ENCODE measurements at regions not wholly inside any gene's neighbourhood (a gene's known extent, or its start where the extent isn't known, plus 50 kb on each side); places are given as distances from the start of the nearest gene placed in this dataset.
A peak's percentile ranks its signal among the peaks of the same experiment; 100 is the strongest.

DNA sequence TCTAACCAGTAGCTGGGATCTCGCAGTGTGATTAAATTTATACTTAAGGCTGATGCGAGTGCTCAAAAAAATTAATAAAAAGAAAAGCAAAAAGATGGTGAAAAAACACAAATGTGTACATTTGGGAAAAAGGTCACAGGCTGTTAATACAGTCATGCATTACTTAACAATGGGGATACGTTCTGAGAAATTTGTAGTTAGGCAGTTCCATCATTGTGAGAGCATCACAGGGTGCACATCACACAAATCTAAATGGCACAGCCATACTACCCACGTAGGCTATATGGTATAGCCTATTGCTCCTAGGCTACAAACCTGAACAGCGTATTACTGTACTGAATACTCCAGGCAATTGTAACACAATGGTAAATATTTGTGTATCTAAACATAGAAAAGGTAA is 142.4 kb upstream of the MYOCD start:
- DNase-seq (ENCODE audit: low spot score) = no peak

DNA sequence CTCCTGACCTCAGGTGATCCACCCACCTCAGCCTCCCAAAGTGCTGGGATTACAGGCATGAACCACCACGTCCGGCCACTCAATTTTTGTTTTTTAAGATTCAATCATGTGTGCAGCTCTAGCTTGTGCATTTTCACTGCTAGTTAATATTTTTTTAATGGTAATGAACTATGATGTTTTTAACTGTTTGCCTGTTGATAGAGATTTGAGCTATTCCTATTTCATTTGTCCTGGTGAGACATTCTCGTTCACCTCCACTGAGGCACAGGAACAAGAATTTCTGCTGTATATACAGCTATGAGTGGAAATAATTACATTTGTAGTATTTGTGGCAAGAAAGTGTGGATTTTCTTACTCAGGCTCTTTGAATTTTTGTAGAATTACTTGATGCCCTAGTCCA is 137.7 kb upstream of the MYOCD start:
- DNase-seq (ENCODE audit: low spot score) = no peak

DNA sequence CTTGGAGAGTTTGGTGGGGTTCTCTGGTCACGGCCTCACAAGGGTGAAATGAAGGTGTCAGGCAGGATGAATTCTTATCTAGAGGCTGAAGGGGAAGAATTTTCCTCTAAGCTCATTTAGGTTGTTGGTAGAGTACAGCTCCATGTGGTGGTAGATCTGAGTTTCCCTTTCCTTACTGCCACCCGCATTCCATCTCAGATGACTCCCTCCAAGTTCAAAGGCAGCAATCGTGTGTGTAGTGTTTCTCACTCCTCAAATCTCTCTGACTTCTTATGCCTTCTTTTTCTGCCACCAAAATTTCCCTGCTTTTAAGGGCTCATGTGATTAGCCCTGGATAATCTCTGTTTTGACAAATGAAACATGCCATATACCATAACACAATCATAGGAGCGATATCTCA is 135.5 kb upstream of the MYOCD start:
- DNase-seq (ENCODE audit: low spot score) = no peak

DNA sequence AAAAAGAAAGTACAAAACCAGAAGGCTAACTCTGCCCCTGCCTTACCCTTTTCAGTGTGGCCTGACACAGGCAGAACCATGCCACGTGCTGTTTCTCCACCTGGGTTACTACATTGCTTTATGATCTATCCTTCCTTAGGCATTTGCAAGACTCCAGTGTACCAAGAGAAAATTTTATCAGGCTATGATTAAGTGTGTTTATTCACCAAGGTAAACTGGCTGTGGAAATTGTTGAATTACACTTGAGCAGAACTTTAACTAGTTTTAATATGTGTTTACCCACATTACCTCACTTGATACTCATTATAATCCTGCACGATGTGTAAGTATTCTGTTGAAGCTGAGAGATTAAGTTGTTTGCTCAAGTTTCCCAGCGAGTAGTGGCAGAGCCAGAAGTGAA is 129.7 kb upstream of the MYOCD start:
- DNase-seq (ENCODE audit: low spot score) = no peak

DNA sequence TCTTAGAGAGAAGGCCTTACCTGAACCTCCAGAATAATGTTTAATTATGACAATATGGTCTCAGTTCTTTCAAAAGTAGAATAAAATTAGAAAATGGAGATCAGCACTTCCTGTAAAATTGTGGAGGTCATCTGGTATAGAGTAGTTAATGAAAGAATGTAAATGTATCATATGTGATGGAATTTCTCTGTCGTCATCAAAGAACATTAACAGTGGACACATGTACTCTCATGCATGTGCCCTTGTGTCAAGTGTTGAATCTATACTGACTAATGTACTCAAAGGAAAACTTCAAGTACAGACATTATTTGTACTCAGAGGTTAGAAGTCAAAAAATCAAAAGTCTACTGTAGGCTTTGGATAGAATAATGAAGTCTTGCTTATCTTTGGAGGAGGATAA is 129.2 kb upstream of the MYOCD start:
- DNase-seq (ENCODE audit: low spot score) = no peak

DNA sequence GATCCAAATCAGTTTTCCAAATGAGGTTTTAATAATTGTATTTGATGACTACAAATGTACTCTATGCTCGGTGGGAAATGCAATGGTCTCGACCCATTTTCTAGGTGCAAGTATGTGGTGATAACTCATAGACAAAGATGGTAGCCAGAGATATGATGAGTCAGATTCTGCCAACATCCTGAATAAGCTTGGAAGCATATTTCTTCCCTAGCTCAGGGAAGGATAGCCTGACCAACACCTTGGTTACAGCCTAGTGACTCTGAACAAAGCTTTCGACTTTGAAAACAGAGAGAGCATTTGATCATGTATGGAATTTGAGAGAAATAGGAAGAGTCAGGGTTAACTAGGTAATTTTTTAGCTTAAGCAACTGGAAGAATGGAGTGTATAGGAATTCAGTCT is 128.3 kb upstream of the MYOCD start:
- no peak for DNase-seq (ENCODE audit: low spot score)

DNA sequence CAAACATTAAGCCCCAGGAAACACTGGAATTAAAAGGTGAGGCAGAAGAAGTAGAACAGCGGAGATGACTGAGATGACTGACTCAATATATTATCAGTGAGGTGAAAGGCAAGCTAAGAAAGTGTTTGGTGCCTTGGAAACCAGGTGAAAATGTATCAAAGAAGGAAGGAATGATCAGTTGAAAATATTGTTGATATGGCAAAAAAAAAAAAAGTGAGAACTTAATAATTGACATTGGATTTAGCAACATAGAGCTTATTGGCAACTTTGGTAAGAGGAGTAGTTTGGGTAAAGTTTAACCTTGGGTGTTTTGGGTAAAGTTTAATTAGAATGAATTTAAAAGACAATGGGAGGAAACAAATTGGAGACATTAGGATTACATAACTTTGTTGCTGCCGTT is 127.7 kb upstream of the MYOCD start:
- no peak for DNase-seq (ENCODE audit: low spot score)

DNA sequence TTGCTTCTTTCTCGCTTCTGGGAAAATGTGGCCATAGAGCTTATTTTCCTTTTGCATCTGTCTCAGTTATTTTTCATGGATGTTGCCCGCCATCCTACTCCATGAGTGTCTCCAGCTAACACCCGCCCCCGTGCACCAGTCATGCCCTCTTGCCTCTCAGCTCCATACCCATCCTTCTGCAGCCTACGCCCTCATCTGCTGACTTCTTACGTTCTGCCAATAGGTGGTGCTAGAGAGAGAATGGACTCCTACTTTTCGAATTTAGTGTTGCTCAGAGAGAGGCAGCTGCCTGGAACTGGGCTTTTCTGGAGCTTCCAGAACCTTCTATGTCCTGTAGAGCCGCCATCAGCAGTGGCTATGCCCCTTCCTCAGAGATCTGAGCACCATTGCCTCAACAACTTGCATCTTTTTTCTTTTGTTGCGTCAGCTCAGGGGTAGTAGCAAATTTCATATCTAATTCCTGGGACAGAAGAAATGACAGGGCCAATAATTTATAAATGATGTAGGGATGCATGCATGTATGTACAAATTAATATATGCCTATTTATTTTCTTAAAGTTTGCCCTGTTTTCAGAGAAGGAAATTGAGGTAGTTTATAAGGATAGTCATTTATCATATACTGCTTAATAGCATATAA is 119.7 kb upstream of the MYOCD start:
- peak; percentile 21 for DNase-seq (ENCODE audit: low spot score)

DNA sequence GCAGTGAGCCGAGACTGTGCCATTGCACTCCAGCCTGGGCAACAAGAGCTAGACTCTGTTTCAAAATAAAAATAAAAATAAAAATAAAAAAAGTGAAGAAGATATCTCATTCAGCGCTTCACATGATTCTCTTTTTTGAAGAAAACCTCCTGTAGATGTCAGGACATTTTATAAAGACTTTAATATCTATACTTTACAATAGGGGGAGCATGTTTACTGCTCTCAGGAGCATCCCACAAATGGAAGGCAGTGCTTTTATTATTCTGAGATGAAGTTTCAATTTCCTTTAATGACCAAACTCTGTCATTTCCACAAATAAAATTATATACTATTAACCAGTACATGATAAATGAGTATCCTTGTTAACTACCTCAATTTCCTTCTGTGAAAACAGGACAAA is 118.7 kb upstream of the MYOCD start:
- no peak for DNase-seq (ENCODE audit: low spot score)

DNA sequence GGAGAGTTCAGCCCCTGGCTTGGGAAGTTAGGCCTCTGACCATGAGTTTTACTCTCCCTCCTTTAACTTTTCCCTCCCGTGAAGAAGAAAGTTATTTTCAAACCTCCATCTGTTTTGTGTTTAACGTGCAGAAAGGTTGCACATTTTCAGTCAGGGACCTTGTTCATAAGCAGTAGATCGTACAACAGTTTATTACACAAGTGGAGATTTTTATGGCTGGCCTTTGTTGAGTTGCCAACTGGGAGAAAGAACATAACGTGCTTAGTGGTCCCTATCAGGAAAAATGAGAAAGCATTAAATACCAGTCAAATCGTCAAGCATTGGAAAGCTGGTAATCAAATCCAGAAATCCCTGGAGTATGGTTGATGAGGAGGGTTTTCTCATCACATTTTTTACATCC is 117.9 kb upstream of the MYOCD start:
- no peak for DNase-seq (ENCODE audit: low spot score)

DNA sequence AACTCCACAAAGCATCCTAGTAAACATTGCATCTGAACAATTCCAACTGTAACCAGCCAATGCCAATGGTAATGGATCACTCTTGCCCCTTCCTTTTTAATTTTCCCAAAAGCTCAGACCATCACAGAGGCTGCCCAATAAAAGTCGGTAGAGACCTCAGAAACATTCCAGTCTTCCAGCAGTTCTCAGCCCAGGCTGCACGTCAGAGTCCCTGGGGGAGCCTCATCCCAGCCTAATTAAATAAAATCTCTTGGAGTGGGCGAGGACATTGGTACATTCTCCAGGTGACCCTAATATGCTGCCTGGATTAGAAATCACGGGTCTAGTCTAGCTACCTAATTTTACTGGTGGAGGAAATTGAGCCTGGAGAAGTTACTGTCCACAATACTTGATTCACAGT is 117.1 kb upstream of the MYOCD start:
- DNase-seq (ENCODE audit: low spot score) = no peak

DNA sequence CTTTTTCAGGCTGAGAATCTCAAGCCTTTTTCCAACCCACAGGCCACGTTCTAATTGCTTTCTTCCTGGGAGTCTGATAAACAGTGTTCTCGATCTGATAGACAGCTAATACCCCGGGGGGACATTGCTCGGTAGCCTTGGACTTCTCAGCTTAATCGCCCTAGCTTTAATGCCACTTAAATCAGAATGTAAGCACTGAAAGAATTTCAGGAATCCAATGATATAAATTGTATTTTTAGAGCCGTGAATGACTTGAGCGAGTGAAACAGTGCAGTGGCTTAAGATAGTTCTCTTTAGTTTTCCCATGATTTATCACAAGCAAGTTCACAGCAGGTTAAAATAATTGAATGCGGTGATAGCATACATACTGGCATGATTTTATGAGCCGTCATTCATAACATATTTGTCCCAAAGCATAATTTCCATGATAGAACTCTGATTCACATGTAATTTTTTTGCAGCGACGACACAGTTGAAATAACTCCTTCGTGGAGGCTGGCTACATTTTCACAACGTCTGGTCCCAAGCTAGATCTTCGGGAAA is 116.1 kb upstream of the MYOCD start:
- no peak for DNase-seq (ENCODE audit: low spot score)

DNA sequence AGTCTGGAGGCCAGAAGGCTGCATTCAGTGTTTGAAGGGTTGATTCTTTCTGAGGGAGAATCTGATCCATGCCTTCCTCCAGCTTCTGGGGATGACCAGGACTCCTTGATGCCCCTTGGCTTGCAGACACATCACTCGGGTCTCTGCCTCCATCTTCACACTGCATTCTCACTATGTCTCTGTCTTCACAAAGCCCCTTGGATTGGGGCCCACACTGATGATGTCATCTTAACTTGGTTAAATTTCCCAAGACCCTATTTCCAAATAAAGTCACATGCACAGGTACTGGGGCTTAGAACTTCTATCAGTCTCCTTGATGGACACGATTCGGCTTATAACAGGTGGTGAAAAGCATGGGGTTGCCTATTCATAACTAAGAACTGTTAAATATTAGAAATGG is 112.1 kb upstream of the MYOCD start:
- DNase-seq (ENCODE audit: low spot score) = no peak

DNA sequence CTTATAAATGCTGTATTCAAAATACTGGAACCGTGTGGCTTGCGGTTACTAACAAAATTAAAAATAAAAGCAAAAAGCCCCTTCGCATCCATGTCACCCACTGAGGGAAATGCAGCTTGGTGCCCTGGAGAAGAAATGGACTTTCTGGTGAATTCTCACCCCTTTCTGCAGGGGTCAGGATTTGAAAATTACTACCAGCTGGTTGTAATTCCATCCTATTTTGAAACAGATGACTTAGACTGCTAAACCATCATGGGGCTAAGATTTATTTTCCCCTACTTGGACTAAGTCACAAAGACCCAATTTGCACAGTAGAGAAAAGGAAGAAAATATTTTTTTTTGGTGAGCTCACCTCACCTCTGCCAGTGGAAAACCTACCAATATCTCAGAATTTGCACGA is 111.4 kb upstream of the MYOCD start:
- no peak for DNase-seq (ENCODE audit: low spot score)

DNA sequence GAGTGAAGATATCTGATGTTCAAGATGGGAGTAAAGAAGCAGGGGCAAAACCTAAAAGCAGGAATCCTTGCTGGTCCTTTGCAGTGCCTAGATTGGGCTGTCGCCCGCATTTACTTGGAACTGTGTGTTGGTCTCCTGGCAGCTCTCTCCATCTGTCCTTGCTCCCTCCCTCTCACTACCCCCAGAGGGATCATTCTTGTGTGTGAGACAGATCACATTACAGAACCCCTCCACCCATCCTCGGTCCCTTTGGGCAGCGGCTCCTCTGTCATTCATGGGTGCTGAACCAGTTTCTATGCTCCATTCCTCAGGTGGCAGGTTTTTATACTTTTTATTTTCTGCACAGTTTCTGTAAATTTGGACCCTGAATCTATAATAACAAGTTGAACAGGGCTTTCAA is 99.4 kb upstream of the MYOCD start:
- DNase-seq (ENCODE audit: low spot score) = no peak

DNA sequence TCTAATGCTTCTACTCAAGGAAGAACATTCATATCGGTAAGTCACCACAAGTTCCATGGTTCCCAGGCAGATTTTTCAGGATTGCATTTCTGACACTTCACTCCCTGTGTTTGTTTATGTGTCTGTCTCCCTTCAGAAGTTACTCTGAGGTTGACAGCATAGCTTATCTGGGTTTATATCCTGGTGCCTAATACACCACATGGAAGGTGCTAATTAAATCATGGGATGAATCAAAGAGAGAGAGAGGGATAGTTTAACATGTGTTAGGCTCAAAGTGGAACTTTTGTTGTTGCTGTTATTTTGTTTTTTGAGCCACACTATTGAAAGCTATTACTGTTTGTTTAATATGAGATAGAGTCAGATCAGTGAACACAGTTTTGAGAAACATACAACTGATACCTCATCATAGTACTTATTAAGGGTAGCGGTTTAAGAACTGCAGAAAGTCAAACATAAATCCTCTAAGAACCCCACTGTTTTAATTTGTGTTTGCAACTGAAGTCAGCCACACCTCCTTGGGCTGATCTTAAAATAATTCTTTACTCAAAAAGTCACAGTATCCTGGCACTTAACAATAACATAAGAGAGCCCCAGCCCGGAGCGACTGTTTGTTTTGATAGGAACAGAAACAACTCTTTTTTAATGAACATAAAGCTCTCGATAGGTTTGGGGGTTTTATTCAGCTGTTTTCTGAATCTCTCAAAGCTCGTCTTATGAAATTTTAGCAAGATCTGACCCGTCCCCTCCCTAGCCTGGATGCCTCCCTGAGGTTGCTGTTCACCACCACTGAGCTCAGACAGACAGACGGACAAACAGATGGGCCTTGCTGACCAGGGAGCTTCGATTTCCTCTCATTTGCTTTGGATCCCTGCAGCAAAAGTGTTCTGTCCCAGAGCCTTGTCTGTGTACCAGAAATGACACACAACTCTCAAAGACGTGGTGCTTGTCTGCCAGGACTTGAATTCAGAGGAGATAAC is 98.3 kb upstream of the MYOCD start:
- no peak for DNase-seq (ENCODE audit: low spot score)

DNA sequence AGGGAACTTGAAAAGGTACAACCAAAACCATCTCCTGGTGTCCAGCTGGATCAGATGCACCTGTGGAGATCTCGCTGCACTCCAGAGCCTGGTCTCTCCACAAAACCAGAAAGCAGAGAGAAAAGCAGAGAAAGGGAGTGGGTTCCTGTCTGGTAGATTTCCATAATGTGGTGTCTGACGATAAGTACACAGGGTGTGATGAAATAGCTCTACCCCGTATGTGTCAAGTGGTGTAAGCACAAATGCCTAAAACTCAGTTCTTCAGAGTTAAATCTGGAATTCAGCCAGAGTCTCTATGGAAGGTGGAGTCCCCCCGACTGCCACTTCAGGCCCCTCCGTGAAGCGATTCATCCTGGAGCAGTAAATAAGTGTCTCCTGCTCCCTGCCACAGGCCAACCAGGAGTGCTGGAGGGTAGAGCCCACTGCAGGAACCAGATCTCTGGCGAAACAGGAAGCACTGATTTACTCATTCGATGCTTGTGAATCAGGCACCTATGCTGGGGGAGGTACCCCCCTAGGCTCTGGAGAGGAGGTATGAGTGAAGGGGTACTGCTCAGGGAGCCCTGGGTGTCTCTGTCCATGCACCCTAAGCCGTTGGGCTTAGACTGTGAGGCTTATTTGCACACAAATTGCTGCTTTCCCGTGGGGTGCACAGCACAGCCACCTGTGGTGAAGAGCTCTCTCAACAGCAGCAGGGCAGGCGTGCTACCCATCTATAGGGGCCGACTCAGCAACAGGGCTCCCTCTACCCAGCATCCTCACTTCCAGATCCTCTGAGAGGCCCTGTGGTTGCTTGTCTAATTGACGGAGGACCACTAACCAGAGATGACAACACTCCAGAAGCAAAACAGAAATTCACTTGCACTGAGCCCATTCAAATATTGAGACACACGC is 97.1 kb upstream of the MYOCD start:
- DNase-seq (ENCODE audit: low spot score) = no peak

DNA sequence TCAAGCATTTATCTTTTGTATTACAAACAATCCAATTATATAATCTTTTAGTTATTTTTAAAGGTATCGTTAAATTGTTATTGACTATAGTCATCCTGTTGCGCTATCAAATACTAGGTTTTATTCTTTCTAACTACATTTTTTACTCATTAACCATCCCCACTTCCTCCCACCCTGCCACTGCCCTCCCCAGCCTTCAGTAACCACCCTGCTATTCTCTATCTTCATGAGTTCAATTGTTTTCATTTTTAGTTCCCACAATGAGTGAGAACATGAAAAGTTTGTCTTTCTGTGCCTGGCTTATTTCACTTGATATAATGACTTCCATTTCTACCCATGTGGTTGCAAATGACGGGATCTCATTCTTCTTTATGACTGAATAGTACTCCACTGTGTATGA is 94.1 kb upstream of the MYOCD start:
- DNase-seq (ENCODE audit: low spot score) = no peak

DNA sequence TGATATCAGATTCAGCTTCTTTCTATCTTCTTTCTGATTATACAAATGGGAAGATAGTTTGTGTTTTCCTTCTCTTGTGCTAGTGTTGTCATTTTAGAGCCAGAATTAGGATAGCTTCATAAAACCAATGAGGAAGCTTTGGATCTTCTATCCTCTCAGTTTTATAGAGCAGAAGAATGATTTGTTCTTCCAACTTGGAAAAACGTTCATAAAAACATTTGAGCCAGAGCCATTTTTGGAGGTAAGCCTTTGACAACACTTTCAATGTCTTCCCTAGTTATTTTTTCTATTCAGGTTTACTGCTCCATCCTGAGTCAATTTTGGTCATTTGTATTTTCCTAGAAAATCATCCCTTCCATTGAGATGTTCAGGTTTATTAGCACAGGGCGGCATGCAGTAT is 91.2 kb upstream of the MYOCD start:
- no peak for DNase-seq (ENCODE audit: low spot score)

DNA sequence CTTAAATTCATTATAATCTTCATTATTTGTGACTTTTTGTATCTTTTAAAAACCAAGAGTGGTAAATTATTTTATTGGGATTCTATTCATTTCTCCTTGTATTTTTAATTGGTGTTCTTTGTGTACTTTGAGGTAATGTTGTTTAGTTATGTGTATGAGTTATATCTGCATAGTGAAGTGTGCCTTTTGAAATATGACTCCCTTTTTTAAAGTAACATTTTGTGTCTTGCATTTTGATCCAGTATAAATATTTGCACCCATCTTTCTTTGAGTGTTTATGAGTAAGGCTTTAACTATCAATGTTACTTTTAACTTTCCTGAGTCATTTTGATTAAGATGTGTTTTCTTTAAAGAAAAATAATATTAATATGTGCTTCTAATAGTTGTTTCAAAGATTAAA is 90.0 kb upstream of the MYOCD start:
- DNase-seq (ENCODE audit: low spot score) = no peak

DNA sequence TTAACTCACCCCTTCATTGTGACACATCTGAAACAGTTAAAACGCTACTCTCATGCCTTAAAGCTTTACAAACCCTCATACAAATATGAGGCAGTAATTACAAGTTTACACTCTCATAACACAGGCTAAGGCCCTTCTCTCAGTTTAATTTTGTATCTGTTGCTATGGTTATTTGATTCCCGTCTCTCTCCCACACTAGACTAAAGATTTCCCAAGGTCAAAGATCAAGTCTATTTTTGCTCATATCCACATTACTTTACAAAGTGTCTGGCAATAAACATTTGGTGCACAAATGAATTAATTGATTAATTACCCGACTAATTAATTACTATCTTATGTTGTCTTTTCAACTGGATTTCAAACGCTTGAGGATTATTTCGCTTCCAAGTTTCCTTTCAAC is 86.4 kb upstream of the MYOCD start:
- DNase-seq (ENCODE audit: low spot score) = no peak

DNA sequence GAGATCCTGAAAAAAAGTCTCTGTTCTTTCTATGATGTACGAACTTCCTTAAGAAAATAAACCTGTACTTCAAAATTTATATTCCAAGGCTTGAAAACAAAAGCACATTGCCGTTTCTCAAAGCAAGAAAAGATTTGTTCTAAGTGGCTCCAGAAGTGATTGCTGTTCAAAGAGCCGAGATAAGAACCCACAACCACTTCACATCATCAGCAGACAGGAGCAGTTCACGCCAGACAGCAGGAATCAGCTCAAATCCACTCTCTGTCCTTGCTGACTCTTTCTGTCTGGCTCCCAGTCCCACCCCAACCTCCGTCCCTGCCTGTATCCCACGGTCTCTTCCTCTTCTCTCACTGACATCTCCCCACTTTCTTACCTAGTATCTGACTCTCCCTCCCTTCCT is 85.0 kb upstream of the MYOCD start:
- no peak for DNase-seq (ENCODE audit: low spot score)

All from A172 (cell line).